ENCODE measurements at regions not wholly inside any gene's neighbourhood (a gene's known extent, or its start where the extent isn't known, plus 50 kb on each side); places are given as distances from the start of the nearest gene placed in this dataset.

- 80% methylated on average over 1 of the region's 1 CpG for WGBS (ENCODE audit: insufficient coverage)
- Histone ChIP-seq H3K4me3 (ENCODE audit: low read depth, low read length) (no peak overlapping the region), H3K9me3 (ENCODE audit: control insufficient read depth, insufficient read depth, low read length) (no peaks in the 10 kb centered on the region), H3K4me1 (ENCODE audit: control insufficient read depth, insufficient read depth, low read length) (no peaks in the 10 kb centered on the region), H3K27me3 (ENCODE audit: control insufficient read depth, insufficient read depth, low read length) (no peaks in the 10 kb centered on the region), H3K27ac (ENCODE audit: low read depth, low read length) (no peak overlapping the region), H3K36me3 (ENCODE audit: control insufficient read depth, insufficient read depth, low read length) (no peaks in the 10 kb centered on the region)
- DNase-seq (ENCODE audit: low read depth in 4 of 6, low spot score in 6 of 6), result no peak
Measured at GRCh38 chr4:145396581-145396980, 85.1 kb upstream of the SMAD1 start.

GRCh38 chr4:145390571-145390970, 91.1 kb upstream of the SMAD1 start:
- H3K27me3 ChIP-seq (ENCODE audit: control insufficient read depth, insufficient read depth, low read length), result no peaks in the 10 kb centered on the region
- H3K27ac ChIP-seq (ENCODE audit: low read depth, low read length), result no peak overlapping the region
- no peaks in the 10 kb centered on the region for H3K4me1 ChIP-seq (ENCODE audit: control insufficient read depth, insufficient read depth, low read length)
- no peaks in the 10 kb centered on the region for H3K9me3 ChIP-seq (ENCODE audit: control insufficient read depth, insufficient read depth, low read length)
- no peak for DNase-seq (ENCODE audit: low read depth in 4 of 6, low spot score in 6 of 6)
- no peak overlapping the region for H3K4me3 ChIP-seq (ENCODE audit: low read depth, low read length)
- H3K36me3 ChIP-seq (ENCODE audit: control insufficient read depth, insufficient read depth, low read length), result no peaks in the 10 kb centered on the region
- 86% methylated on average over 1 of the region's 3 CpGs for WGBS (ENCODE audit: insufficient coverage)

DNA sequence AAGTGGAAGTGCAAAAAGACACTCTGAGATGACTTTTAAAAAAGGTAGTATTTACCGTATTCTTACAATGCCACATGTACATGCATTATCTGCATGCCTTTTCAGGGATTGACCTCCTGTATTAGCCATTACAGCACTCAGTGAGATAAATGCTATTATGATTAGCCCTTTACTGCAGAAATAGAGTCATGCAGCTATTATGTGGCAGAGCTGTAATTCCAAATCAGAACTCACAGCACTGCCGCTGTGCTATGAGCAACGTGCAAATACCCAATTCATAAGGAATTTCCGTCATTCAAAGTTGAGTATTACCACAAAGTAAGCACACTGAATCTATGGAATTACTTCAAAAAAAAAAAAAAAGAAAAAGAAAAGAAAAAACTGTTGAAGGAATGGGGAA, 92.1 kb upstream of the SMAD1 start:
- Histone ChIP-seq H3K27ac (ENCODE audit: low read depth, low read length) (no peak overlapping the region), H3K4me1 (ENCODE audit: control insufficient read depth, insufficient read depth, low read length) (no peaks in the 10 kb centered on the region), H3K36me3 (ENCODE audit: control insufficient read depth, insufficient read depth, low read length) (no peaks in the 10 kb centered on the region), H3K27me3 (ENCODE audit: control insufficient read depth, insufficient read depth, low read length) (no peaks in the 10 kb centered on the region), H3K9me3 (ENCODE audit: control insufficient read depth, insufficient read depth, low read length) (no peaks in the 10 kb centered on the region), H3K4me3 (ENCODE audit: low read depth, low read length) (no peak overlapping the region)
- no CpG with 5 or more reads among the region's 4 CpGs for WGBS (ENCODE audit: insufficient coverage)
- DNase-seq (ENCODE audit: low read depth in 4 of 6, low spot score in 6 of 6), result no peak

GRCh38 chr4:145388043-145388442, 93.6 kb upstream of the SMAD1 start:
- WGBS (ENCODE audit: insufficient coverage), result 90% methylated on average over 3 of the region's 3 CpGs
- DNase-seq (ENCODE audit: low read depth in 4 of 6, low spot score in 6 of 6), result no peak
- H3K4me1 ChIP-seq (ENCODE audit: control insufficient read depth, insufficient read depth, low read length), result no peaks in the 10 kb centered on the region
- no peaks in the 10 kb centered on the region for H3K36me3 ChIP-seq (ENCODE audit: control insufficient read depth, insufficient read depth, low read length)
- H3K4me3 ChIP-seq (ENCODE audit: low read depth, low read length), result no peak overlapping the region
- H3K9me3 ChIP-seq (ENCODE audit: control insufficient read depth, insufficient read depth, low read length), result no peaks in the 10 kb centered on the region
- H3K27ac ChIP-seq (ENCODE audit: low read depth, low read length), result no peak overlapping the region
- no peaks in the 10 kb centered on the region for H3K27me3 ChIP-seq (ENCODE audit: control insufficient read depth, insufficient read depth, low read length)

DNA sequence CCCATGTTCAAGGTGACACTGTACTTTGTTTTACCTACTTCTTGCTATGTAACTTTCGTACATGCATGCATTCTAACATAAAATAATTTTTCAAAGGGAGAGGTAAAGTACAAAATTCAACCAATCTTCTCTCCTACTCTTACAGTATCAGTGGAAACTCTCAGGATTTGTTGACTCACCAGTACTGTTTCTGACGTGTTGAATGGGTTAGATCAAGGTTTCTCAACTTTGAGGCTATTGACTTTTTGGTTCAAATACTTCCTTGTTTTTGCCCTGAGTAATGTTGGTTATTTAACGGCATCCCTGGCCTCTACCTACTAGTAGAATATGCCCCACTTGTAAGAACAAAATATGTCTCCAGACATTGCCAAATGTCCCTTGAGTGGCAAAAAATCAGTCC, 94.6 kb upstream of the SMAD1 start:
- no peak overlapping the region for H3K4me3 ChIP-seq (ENCODE audit: low read depth, low read length)
- no CpG with 5 or more reads among the region's 3 CpGs for WGBS (ENCODE audit: insufficient coverage)
- H3K27ac ChIP-seq (ENCODE audit: low read depth, low read length), result no peak overlapping the region
- H3K36me3 ChIP-seq (ENCODE audit: control insufficient read depth, insufficient read depth, low read length), result no peaks in the 10 kb centered on the region
- H3K9me3 ChIP-seq (ENCODE audit: control insufficient read depth, insufficient read depth, low read length), result no peaks in the 10 kb centered on the region
- H3K27me3 ChIP-seq (ENCODE audit: control insufficient read depth, insufficient read depth, low read length), result no peaks in the 10 kb centered on the region
- DNase-seq (ENCODE audit: low read depth in 4 of 6, low spot score in 6 of 6), result no peak
- H3K4me1 ChIP-seq (ENCODE audit: control insufficient read depth, insufficient read depth, low read length), result no peaks in the 10 kb centered on the region

DNA sequence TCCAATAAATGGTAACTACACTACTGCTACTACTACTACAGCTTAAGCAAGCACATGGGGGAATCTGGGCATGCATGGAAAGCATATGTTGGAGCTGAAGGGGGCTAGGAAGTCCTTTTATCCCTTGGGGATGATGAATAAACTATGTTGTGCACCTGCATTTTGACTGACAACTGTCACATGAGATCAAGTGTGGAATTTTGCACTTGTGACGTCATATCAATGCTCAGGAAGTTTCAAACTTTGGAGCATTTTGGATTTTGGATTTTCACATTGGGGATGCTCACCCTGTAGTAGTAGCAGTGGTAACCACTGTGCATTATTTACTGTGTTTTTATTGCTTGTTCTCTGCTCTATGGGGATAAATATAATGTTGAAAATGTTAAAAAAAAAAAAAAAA, 100.5 kb upstream of the SMAD1 start:
- 100% methylated on average over 1 of the region's 1 CpG for WGBS (ENCODE audit: insufficient coverage)

DNA sequence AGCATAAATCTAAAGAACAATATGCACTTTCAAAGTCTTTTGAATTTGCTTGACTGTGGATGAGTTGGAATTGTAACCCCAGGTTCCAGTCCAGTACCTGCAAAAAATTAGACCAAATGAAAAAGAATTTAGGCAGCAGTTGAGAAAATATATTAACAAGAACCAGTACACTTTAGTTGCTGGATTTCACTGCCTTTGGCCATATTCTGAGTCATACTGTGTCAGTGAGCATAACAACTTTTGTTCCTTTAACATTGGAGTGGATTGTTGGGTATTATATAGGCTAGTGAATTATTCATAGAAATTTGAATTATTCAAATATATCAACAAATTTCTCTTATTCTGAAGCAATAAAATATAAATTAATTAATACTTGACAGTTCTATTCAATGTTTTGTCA, 101.5 kb upstream of the SMAD1 start:
- DNase-seq (ENCODE audit: low read depth in 4 of 6, low spot score in 6 of 6), result no peak
- Histone ChIP-seq H3K36me3 (ENCODE audit: control insufficient read depth, insufficient read depth, low read length) (no peaks in the 10 kb centered on the region), H3K27me3 (ENCODE audit: control insufficient read depth, insufficient read depth, low read length) (no peaks in the 10 kb centered on the region), H3K27ac (ENCODE audit: low read depth, low read length) (no peak overlapping the region), H3K9me3 (ENCODE audit: control insufficient read depth, insufficient read depth, low read length) (no peaks in the 10 kb centered on the region), H3K4me1 (ENCODE audit: control insufficient read depth, insufficient read depth, low read length) (no peaks in the 10 kb centered on the region), H3K4me3 (ENCODE audit: low read depth, low read length) (no peak overlapping the region)

More for the DNA sequence above, 100.5 kb upstream of the SMAD1 start:
- Histone ChIP-seq H3K27ac (ENCODE audit: low read depth, low read length) (no peak overlapping the region), H3K27me3 (ENCODE audit: control insufficient read depth, insufficient read depth, low read length) (no peaks in the 10 kb centered on the region), H3K36me3 (ENCODE audit: control insufficient read depth, insufficient read depth, low read length) (no peaks in the 10 kb centered on the region), H3K4me3 (ENCODE audit: low read depth, low read length) (no peak overlapping the region), H3K4me1 (ENCODE audit: control insufficient read depth, insufficient read depth, low read length) (no peaks in the 10 kb centered on the region), H3K9me3 (ENCODE audit: control insufficient read depth, insufficient read depth, low read length) (no peaks in the 10 kb centered on the region)
- no peak for DNase-seq (ENCODE audit: low read depth in 4 of 6, low spot score in 6 of 6)

DNA sequence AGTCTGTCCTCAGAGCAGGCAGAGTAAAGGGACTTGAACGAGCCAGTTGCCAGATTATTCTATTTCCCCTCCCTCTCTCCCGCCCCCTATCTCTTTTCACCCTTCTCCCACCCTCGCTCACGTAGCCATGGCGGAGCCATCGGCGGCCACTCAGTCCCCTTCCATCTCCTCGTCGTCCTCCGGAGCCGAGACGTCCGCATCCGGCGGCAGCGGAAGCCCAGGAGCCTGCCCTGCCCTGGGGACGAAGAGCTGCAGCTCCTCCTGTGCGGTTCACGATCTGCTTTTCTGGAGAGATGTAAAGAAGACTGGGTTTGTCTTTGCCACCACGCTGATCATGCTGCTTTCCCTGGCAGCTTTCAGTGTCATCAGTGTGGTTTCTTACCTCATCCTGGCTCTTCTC, 106.2 kb upstream of the SMAD1 start:
- Histone ChIP-seq H3K36me3 (ENCODE audit: control insufficient read depth, insufficient read depth, low read length) (no peaks in the 10 kb centered on the region), H3K4me1 (ENCODE audit: control insufficient read depth, insufficient read depth, low read length) (no peaks in the 10 kb centered on the region)
- no peak for DNase-seq (ENCODE audit: low read depth in 4 of 6, low spot score in 6 of 6)

DNA sequence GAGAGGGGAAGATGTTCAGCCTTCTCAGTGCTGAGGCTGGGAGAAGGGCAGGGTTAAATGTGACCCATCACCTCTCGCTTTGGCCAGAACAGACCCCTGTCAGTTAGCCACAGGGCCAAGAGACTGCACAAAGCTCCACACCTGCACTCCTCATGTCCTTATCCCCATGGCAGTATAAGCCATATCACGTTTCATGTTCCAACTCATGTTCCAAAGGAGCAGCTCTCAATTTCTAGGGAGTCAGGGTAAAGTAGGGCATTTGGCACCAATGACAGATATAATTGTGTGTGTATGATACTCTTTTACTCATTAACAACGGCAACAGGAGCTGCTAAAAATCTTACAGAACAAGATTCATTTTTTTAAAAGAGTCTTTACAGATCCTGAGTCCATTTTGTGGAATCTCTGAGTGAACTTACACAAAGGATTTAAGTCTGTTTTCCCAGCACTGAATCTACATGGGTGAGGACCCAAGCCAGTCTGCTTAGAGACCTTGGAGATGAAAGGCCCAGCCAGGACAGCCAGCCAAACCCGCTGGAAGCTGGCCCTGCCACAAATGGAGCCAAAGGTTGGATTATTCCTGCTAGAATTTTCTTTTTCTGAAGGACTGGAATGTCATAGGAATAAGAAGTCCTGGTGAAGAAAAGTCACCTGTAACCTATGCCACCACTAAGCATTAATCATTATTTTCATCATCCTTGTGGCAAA, 129.1 kb upstream of the SMAD1 start:
- Histone ChIP-seq H3K36me3 (ENCODE audit: control insufficient read depth, insufficient read depth, low read length) (no peaks in the 10 kb centered on the region), H3K27ac (ENCODE audit: low read depth, low read length) (no peak overlapping the region), H3K9me3 (ENCODE audit: control insufficient read depth, insufficient read depth, low read length) (no peaks in the 10 kb centered on the region), H3K27me3 (ENCODE audit: control insufficient read depth, insufficient read depth, low read length) (no peaks in the 10 kb centered on the region), H3K4me3 (ENCODE audit: low read depth, low read length) (no peak overlapping the region), H3K4me1 (ENCODE audit: control insufficient read depth, insufficient read depth, low read length) (peaks cover 3% of the 10 kb centered on the region)
- WGBS (ENCODE audit: insufficient coverage), result 100% methylated on average over 1 of the region's 4 CpGs
- DNase-seq (ENCODE audit: low read depth in 4 of 6, low spot score in 6 of 6), result peak in 1 of 6 donors; percentile 67

More for the DNA sequence above, 106.2 kb upstream of the SMAD1 start:
- WGBS (ENCODE audit: insufficient coverage), result 94% methylated on average over 20 of the region's 20 CpGs
- no peak overlapping the region for H3K4me3 ChIP-seq (ENCODE audit: low read depth, low read length)
- H3K9me3 ChIP-seq (ENCODE audit: control insufficient read depth, insufficient read depth, low read length), result no peaks in the 10 kb centered on the region
- no peak overlapping the region for H3K27ac ChIP-seq (ENCODE audit: low read depth, low read length)
- H3K27me3 ChIP-seq (ENCODE audit: control insufficient read depth, insufficient read depth, low read length), result no peaks in the 10 kb centered on the region

DNA sequence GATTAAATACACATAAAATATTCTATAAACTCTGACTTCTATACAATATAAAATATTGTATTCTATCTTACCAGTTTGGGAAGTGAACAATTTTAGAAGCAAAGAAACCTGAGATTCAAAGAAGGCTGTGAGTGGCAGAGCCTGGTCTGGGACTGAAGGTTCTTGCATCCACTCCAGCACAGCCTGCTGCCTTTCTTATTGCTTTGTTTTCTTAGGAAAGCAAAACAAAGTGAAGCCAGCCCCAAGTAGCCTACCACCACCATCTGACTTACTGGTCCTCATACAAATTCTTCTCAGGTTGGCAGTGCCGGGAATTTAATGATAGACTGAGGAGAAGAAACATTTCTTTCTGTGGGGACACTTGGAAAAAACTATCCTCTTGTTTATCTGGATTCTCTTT, 129.7 kb upstream of the SMAD1 start:
- H3K9me3 ChIP-seq (ENCODE audit: control insufficient read depth, insufficient read depth, low read length), result no peaks in the 10 kb centered on the region
- H3K4me3 ChIP-seq (ENCODE audit: low read depth, low read length), result no peak overlapping the region
- H3K36me3 ChIP-seq (ENCODE audit: control insufficient read depth, insufficient read depth, low read length), result no peaks in the 10 kb centered on the region
- no peak overlapping the region for H3K27ac ChIP-seq (ENCODE audit: low read depth, low read length)
- WGBS (ENCODE audit: insufficient coverage), result no CpG with 5 or more reads among the region's 1 CpG
- DNase-seq (ENCODE audit: low read depth in 4 of 6, low spot score in 6 of 6), result no peak
- H3K4me1 ChIP-seq (ENCODE audit: control insufficient read depth, insufficient read depth, low read length), result peaks cover 3% of the 10 kb centered on the region
- no peaks in the 10 kb centered on the region for H3K27me3 ChIP-seq (ENCODE audit: control insufficient read depth, insufficient read depth, low read length)

All from spinal cord (tissue), 9 donors.